ENCODE measurements at regions not wholly inside any gene's neighbourhood (a gene's known extent, or its start where the extent isn't known, plus 50 kb on each side); places are given as distances from the start of the nearest gene placed in this dataset.
"Not testable (repeated sequence)": the region's sequence is repeated elsewhere in the genome, so short reads cannot be mapped to it uniquely, and the experiment has no call there.

- H3K27ac ChIP-seq; H3K4me3 ChIP-seq; DNase-seq (ENCODE audit: low read depth in 1 of 2, low spot score in 2 of 2); H3K36me3 ChIP-seq; H3K9me3 ChIP-seq (replicated peaks); H3K27me3 ChIP-seq (replicated peaks); H3K4me1 ChIP-seq (replicated peaks): not testable (repeated sequence)
Observed at GRCh38 chr1:120972863-120973262, 83.3 kb downstream of the PPIAL4A start.

GRCh38 chr1:120973836-120974235 lies 84.3 kb downstream of the PPIAL4A start:
- not testable (repeated sequence) for H3K4me3 ChIP-seq; H3K27me3 ChIP-seq (replicated peaks); H3K9me3 ChIP-seq (replicated peaks); DNase-seq (ENCODE audit: low read depth in 1 of 2, low spot score in 2 of 2); H3K36me3 ChIP-seq; H3K4me1 ChIP-seq (replicated peaks); H3K27ac ChIP-seq

- not testable (repeated sequence) for H3K9me3 ChIP-seq (replicated peaks); H3K27me3 ChIP-seq (replicated peaks); H3K36me3 ChIP-seq; H3K4me1 ChIP-seq (replicated peaks); DNase-seq (ENCODE audit: low read depth in 1 of 2, low spot score in 2 of 2); H3K4me3 ChIP-seq; H3K27ac ChIP-seq
Observed at GRCh38 chr1:120977279-120977678, 87.7 kb downstream of the PPIAL4A start.

GRCh38 chr1:120981489-120982094 lies 92.0 kb downstream of the PPIAL4A start:
- not testable (repeated sequence) for H3K36me3 ChIP-seq; H3K9me3 ChIP-seq (replicated peaks); H3K4me3 ChIP-seq; H3K4me1 ChIP-seq (replicated peaks); DNase-seq (ENCODE audit: low read depth in 1 of 2, low spot score in 2 of 2); H3K27me3 ChIP-seq (replicated peaks); H3K27ac ChIP-seq

GRCh38 chr1:120994614-120995013 lies 105.0 kb downstream of the PPIAL4A start:
- H3K4me1 ChIP-seq (replicated peaks); DNase-seq (ENCODE audit: low read depth in 1 of 2, low spot score in 2 of 2); H3K4me3 ChIP-seq; H3K9me3 ChIP-seq (replicated peaks); H3K27ac ChIP-seq; H3K27me3 ChIP-seq (replicated peaks); H3K36me3 ChIP-seq: not testable (repeated sequence)

- H3K4me1 ChIP-seq (replicated peaks); H3K4me3 ChIP-seq; DNase-seq (ENCODE audit: low read depth in 1 of 2, low spot score in 2 of 2); H3K9me3 ChIP-seq (replicated peaks); H3K27me3 ChIP-seq (replicated peaks); H3K36me3 ChIP-seq; H3K27ac ChIP-seq: not testable (repeated sequence)
Observed at GRCh38 chr1:120995025-120995424, 105.5 kb downstream of the PPIAL4A start.

- H3K9me3 ChIP-seq (replicated peaks); H3K27me3 ChIP-seq (replicated peaks); DNase-seq (ENCODE audit: low read depth in 1 of 2, low spot score in 2 of 2); H3K27ac ChIP-seq; H3K4me3 ChIP-seq; H3K4me1 ChIP-seq (replicated peaks); H3K36me3 ChIP-seq: not testable (repeated sequence)
Observed at GRCh38 chr1:121001090-121001726, 111.6 kb downstream of the PPIAL4A start.

- H3K27me3 ChIP-seq (replicated peaks); H3K4me3 ChIP-seq; H3K36me3 ChIP-seq; H3K27ac ChIP-seq; DNase-seq (ENCODE audit: low read depth in 1 of 2, low spot score in 2 of 2); H3K4me1 ChIP-seq (replicated peaks); H3K9me3 ChIP-seq (replicated peaks): not testable (repeated sequence)
Observed at GRCh38 chr1:121003230-121003629, 113.7 kb downstream of the PPIAL4A start.

GRCh38 chr1:121006826-121007225 lies 117.3 kb downstream of the PPIAL4A start:
- not testable (repeated sequence) for H3K4me1 ChIP-seq (replicated peaks); H3K4me3 ChIP-seq; H3K9me3 ChIP-seq (replicated peaks); H3K27ac ChIP-seq; DNase-seq (ENCODE audit: low read depth in 1 of 2, low spot score in 2 of 2); H3K27me3 ChIP-seq (replicated peaks); H3K36me3 ChIP-seq

- H3K36me3 ChIP-seq; H3K4me1 ChIP-seq (replicated peaks); H3K27ac ChIP-seq; DNase-seq (ENCODE audit: low read depth in 1 of 2, low spot score in 2 of 2); H3K9me3 ChIP-seq (replicated peaks); H3K27me3 ChIP-seq (replicated peaks); H3K4me3 ChIP-seq: not testable (repeated sequence)
Observed at GRCh38 chr1:121007755-121008154, 118.2 kb downstream of the PPIAL4A start.

- not testable (repeated sequence) for H3K4me1 ChIP-seq (replicated peaks); H3K9me3 ChIP-seq (replicated peaks); H3K4me3 ChIP-seq; H3K27me3 ChIP-seq (replicated peaks); H3K27ac ChIP-seq; H3K36me3 ChIP-seq; DNase-seq (ENCODE audit: low read depth in 1 of 2, low spot score in 2 of 2)
Observed at GRCh38 chr1:121008512-121009215, 119.1 kb downstream of the PPIAL4A start.

GRCh38 chr1:121009216-121010057 lies 119.9 kb downstream of the PPIAL4A start:
- H3K27ac ChIP-seq; DNase-seq (ENCODE audit: low read depth in 1 of 2, low spot score in 2 of 2); H3K27me3 ChIP-seq (replicated peaks); H3K4me3 ChIP-seq; H3K9me3 ChIP-seq (replicated peaks); H3K4me1 ChIP-seq (replicated peaks); H3K36me3 ChIP-seq: not testable (repeated sequence)

GRCh38 chr1:121010141-121010540 lies 120.6 kb downstream of the PPIAL4A start:
- not testable (repeated sequence) for H3K27me3 ChIP-seq (replicated peaks); H3K27ac ChIP-seq; DNase-seq (ENCODE audit: low read depth in 1 of 2, low spot score in 2 of 2)

GRCh38 chr1:121013181-121013580 lies 123.6 kb downstream of the PPIAL4A start:
- H3K4me3 ChIP-seq; H3K4me1 ChIP-seq (replicated peaks); H3K27me3 ChIP-seq (replicated peaks); DNase-seq (ENCODE audit: low read depth in 1 of 2, low spot score in 2 of 2); H3K36me3 ChIP-seq; H3K27ac ChIP-seq; H3K9me3 ChIP-seq (replicated peaks): not testable (repeated sequence)

More at GRCh38 chr1:121010141-121010540, 120.6 kb downstream of the PPIAL4A start:
- H3K4me3 ChIP-seq; H3K9me3 ChIP-seq (replicated peaks); H3K4me1 ChIP-seq (replicated peaks); H3K36me3 ChIP-seq: not testable (repeated sequence)
